ENCODE measurements at regions not wholly inside any gene's neighbourhood (a gene's known extent, or its start where the extent isn't known, plus 50 kb on each side); places are given as distances from the start of the nearest gene placed in this dataset.
A peak's percentile ranks its signal among the peaks of the same experiment; 100 is the strongest.
"Not testable (repeated sequence)": the region's sequence is repeated elsewhere in the genome, so short reads cannot be mapped to it uniquely, and the experiment has no call there.

GRCh38 chr10:80952436-80952835, 414.7 kb downstream of the SH2D4B start:
- no peak for DNase-seq

GRCh38 chr10:80957161-80957560, 419.5 kb downstream of the SH2D4B start:
- no peak for DNase-seq

DNA sequence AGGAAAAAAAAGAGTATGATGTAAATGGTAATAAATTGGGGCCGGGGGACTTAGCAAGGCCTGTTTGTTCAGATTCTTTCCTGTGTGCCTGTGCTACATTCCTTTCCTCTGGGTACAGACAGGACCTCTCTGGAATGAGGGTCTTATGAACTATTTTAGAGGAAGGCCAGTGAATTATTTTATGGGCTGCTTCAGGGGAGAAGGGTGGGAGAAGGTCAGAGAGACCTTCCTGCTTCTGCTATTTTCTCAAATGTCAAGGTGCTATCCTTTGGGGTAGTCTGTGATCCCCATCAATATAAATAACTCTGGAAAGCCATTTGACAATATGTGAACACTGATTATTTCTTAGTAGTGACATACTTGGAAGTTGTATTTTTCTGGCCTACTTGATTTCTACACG, 426.5 kb downstream of the SH2D4B start:
- DNase-seq: no peak

- no peak for DNase-seq
These were observed 427.4 kb downstream of the SH2D4B start for GRCh38 chr10:80964955-80965614.

DNA sequence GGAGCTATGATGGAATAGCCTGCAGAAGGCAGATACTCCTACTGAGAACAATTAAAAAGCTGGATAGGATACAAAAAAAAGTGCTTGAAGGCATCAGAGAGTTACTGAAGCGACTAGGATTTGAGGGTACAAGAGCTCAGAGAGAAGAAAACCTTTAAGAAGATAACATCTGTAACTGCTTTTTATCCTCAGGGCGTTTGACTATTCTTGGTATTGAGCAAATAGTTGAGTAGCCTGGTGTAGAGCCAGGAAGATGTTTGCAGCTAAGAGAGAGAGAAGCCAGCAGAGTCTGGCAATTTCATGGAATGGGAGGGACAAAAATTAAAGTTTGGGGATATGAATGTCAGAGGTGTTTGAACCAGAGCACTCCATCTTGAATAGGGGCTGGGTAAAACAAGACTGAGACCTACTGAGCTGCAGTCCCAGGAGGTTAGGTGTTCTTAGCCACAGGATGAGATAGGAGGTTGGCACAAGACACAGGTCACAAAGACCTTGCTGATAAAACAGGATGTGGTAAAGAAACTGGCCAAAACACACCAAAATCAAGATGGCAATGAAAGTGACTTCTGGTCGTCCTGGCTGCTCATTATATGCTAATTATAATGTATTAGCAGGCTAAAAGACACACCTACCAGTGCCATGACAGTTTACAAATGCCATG, 428.8 kb downstream of the SH2D4B start:
- no peak for DNase-seq

DNA sequence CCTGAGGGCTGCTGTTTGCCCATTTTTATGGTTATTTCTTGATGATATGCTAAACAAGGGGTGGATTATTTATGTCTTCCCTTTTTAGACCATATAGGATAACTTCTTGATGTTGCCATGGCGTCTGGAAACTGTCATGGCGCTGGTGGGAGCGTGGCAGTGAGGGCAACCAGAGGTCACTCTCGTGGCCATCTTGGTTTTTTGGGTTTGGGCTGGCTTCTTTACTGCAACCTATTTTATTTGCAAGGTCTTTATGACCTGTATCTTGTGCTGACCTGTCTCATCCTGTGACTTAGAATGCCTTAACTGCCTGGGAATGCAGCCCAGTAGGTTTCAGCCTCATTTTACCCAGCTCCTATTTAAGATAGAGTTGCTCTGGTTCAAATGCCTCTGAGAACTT, 429.7 kb downstream of the SH2D4B start:
- not testable (repeated sequence) for DNase-seq

- DNase-seq: no peak
These were observed 431.2 kb downstream of the SH2D4B start for GRCh38 chr10:80968903-80969302.

GRCh38 chr10:80971461-80971860, 433.8 kb downstream of the SH2D4B start:
- DNase-seq: no peak

DNA sequence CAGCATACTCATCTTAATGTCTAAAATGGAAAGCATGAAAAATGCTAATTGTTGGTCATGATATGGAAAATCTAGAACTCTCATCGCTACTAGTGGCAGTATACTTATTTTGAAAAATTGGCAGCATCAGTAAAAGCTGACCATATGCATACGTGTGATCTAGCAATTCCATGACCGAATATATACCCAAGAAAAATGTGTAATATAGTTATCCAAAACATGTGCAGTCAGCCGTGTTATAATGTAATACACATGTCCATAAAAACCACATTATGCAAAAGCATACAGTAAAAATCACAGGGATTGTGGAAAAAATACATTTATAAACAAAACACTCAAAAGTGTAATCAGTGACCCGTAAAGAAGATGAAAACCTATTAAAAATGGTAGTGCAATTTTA, 439.0 kb downstream of the SH2D4B start:
- DNase-seq: no peak

DNA sequence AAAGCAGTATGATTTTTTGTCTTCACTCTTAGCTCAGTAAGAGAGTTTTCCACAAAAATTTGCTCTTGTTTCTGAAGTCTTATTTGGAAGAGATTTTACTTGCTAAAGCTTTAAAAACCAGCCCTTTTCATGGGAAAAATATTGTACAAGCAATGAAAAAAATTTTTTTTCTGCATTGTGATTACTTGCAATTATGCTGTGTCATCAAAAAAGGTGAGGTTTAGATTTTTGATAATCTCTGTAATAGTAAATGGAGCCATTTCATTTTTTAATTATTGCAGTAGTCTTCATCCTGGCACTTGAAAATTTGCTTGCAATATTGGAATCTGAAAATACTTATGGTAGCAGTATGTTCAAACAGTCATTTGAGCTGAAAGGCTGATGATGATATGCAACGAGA, 447.4 kb downstream of the SH2D4B start:
- DNase-seq: no peak

GRCh38 chr10:80986596-80986995, 448.9 kb downstream of the SH2D4B start:
- DNase-seq: no peak

GRCh38 chr10:80988755-80989154, 451.1 kb downstream of the SH2D4B start:
- no peak for DNase-seq

DNA sequence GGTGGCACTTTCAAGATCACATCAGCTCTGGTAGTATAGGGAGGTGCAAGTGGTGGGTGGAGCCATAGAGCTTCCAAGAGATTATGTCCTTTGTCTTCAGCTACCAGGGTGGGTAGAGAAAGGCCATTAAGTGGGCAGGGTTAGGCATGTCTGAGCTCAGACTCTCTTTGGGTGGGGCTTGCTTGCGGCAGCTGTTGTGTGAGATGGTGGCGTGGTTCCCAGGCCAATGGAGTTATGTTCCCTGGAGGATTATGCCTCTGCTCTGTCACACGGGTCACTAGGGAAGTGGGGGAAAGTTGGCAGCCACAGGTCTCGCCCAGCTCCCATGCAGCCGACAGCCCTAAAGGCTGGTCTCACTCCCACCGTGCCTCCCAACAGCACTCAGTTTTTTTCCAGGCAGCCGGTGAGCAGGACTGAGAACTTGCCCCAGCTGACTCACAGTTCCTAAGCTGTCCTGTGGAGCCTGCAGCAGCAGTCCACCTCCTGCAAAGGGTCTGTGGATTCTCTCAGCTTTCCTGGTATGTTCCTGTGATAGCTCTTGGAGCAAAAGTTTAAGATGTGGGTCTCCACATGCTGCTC, 459.0 kb downstream of the SH2D4B start:
- DNase-seq: no peak

DNA sequence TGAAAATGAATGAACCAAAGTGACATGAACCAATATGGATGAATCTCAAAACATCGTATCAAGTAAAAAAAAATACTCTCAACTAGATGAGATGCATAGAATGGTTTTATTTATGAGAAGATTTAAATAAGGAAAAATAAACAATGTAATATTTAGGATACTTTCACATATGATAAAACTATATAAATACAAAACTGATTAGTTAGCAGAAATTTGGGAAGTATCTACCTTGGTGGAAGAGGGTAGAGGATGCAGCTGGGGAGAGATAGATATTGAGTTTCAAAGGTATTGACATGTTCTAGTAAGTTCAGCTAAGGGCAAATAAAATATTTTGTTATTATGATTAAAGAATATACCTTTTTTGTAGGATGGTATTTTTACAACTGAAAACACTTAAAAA, 463.1 kb downstream of the SH2D4B start:
- DNase-seq: no peak

DNA sequence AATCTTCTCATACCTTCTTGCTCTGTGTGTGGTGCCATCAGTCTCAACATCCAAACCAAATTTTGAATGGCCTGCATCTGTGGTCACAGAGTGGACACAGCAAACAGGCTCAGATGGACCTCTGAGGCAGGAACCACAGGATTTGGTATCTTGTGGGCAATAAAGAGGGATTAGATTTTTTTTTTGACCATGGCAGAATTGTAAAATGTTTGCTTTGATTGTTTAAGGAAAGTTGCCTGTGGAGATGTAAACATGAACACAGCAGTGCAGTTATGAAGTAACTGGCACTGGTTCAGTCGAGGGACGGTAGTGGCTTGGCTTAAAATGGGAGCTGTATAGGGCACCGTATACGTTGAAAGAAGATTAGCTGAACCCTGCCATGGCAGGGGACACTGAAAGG, 464.7 kb downstream of the SH2D4B start:
- no peak for DNase-seq

DNA sequence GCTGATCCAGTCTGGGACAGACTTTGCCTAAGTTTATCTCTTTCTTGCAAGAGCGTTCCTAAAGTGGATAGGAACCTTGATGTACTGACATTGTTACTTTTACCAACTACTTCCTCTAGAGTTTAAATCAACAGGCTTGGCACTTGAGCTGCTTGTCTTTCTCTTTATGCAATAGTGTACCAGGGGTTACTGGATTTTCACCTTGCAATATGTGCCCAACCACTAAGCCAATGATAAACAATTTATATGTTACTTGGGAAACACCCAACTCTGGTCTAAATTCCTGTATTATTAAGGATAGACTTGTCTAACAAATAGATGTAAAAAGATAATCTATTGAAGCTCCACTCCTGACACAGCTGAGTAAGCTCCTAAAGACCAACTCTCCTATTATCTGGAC, 470.2 kb downstream of the SH2D4B start:
- DNase-seq: no peak

- DNase-seq: no peak
These were observed 471.0 kb downstream of the SH2D4B start for GRCh38 chr10:81008726-81009125.

GRCh38 chr10:81009296-81009695, 471.6 kb downstream of the SH2D4B start:
- DNase-seq: no peak

GRCh38 chr10:81013771-81014170, 476.1 kb downstream of the SH2D4B start:
- no peak for DNase-seq

DNA sequence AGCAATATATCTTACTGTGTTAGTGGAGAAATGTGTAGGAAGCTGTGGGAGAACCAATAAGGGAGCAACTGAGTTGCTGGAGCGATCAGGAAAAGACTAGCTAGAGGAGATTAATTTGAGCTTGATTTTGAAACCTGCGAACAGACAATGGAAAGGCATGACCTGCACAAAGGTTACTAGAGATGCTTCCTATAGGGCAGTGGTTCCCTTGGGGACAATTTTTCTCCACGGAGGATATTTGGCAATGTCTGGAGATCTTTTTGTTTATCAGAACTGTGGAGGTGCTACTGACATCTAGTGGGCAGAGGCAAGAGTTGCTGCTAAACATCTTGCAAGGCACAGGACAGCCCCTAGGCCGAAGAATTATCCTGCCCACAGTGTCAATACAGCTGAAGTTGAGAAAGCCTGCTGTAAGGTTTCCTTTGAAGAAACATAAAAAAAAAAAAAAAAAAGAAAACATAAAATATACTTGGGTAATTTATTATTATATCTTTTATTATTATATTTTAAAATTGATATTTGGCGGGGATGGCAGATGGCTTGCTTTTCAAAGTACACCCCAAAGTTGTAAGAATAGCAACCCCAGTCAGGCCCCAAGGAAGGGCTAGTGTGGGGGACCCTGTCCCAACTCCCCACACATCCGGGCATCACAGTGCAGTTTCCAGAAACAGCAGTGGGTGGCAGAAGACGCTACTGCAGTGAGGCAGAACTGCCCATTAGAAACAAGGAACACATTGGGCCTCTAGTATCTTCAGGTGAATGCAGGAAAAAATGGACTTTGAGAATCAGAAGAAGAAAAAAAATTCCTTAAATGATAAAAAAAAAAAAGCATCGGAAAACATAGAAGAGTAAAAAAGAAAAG, 481.6 kb downstream of the SH2D4B start:
- peak; percentile 15 for DNase-seq

DNA sequence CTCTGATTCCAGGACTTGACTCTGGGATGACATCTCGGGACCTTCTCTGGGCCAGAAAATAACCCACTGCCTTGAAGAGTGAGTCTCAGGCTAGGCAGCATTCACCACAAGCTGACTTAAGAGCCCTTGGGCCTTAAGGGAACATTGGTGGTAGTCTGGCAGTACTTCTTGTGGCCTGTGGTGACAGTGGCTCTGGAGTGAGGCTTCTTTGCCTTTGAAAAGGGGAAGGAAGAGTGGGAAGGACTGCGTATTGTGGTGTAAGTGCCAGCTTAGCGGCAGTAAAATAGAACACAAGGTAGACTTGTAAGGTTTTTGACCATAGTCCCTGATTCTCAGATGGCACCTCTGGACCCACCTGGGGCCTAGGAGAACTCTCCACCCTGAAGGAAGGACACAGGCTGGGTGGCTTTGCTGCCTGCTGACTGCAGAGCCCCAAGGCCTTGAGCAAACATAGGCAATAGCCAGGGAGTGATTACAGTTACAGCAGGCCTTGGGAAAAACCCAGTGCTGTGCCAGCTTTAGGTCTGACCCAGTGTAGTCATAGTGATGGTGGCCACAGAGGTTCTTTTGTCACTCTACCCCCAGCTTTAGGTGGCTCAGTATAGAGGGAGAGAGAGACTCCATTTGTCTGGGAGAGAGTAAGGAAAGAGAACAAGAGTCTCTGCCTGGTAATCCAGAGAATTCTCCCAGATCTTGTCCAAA, 483.9 kb downstream of the SH2D4B start:
- DNase-seq: no peak

DNA sequence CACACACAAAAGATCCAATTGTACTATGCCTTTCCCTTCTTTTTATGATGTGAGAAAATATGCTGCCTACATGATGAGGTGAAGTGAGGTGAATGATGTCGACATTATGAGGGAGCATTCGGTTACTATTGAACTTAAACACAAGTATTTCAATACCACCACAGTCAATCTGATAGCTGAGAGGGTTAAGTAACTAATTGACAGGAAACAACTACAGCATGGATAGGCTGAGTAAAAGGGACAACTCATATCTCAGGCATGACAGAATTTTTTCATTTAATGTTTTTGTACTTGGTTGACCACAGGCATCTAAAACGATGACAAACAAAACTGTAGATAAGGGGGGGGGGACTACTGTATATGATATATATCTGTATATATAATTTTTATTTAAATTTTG, 488.9 kb downstream of the SH2D4B start:
- no peak for DNase-seq

- no peak for DNase-seq
These were observed 489.5 kb downstream of the SH2D4B start for GRCh38 chr10:81027223-81027622.
